ENCODE measurements at regions not wholly inside any gene's neighbourhood (a gene's known extent, or its start where the extent isn't known, plus 50 kb on each side); places are given as distances from the start of the nearest gene placed in this dataset.

- no peak overlapping the region for H2AFZ ChIP-seq
- H3K4me3 ChIP-seq = no peak overlapping the region
- H3K79me2 ChIP-seq (ENCODE audit: low read depth) = no peaks in the 10 kb centered on the region
- no peaks in the 10 kb centered on the region for H3K36me3 ChIP-seq (ENCODE audit: low read depth)
- no peaks in the 10 kb centered on the region for H3K4me1 ChIP-seq (replicated peaks; ENCODE audit: insufficient read depth)
- H3K4me2 ChIP-seq = no peak overlapping the region
- H3K9me2 ChIP-seq (ENCODE audit: insufficient read depth) = no peaks in the 10 kb centered on the region
- H4K20me1 ChIP-seq (ENCODE audit: insufficient read depth) = no peaks in the 10 kb centered on the region
- no TSS peak for BruUV-seq (replicated peaks)
- no peak overlapping the region for H3K27ac ChIP-seq
- no peaks in the 10 kb centered on the region for H3K9me3 ChIP-seq (ENCODE audit: insufficient read depth, low read depth)
- no peaks in the 10 kb centered on the region for H3F3A ChIP-seq (ENCODE audit: insufficient read depth, low read depth)
- no peaks in the 10 kb centered on the region for H3K27me3 ChIP-seq (ENCODE audit: insufficient read depth, low read depth)
- no peak for TF ChIP-seq EZH2 (IDR thresholded peaks at IDR 0.05; ENCODE audit: low read depth)
- TF ChIP-seq CTCF (conservative IDR thresholded peaks at IDR 0.05) = no peak
- no peak for DNase-seq
- CTCF ChIA-PET = no interaction called here
- POLR2A ChIA-PET (ENCODE audit: unreplicated experiment) = no interaction called here
- intact Hi-C loops (cut with micrococcal nuclease; ENCODE audit: unreplicated experiment) = no loop called here
These were observed 629.7 kb downstream of the DACH1 start for GRCh38 chr13:71237332-71237731.

- Histone ChIP-seq H3K79me2 (ENCODE audit: low read depth) (no peaks in the 10 kb centered on the region), H4K20me1 (ENCODE audit: insufficient read depth) (no peaks in the 10 kb centered on the region), H3K9me2 (ENCODE audit: insufficient read depth) (no peaks in the 10 kb centered on the region), H3K27me3 (ENCODE audit: insufficient read depth, low read depth) (no peaks in the 10 kb centered on the region), H3F3A (ENCODE audit: insufficient read depth, low read depth) (no peaks in the 10 kb centered on the region), H3K4me2 (no peak overlapping the region), H3K27ac (no peak overlapping the region), H3K9me3 (ENCODE audit: insufficient read depth, low read depth) (no peaks in the 10 kb centered on the region), H3K4me1 (replicated peaks; ENCODE audit: insufficient read depth) (no peaks in the 10 kb centered on the region), H2AFZ (no peak overlapping the region), H3K36me3 (ENCODE audit: low read depth) (no peaks in the 10 kb centered on the region), H3K4me3 (no peak overlapping the region)
- CTCF ChIA-PET = no interaction called here
- DNase-seq = no peak
- intact Hi-C loops (cut with micrococcal nuclease; ENCODE audit: unreplicated experiment) = loop anchor here (2.0 to 5.0 kb wide), 2 partner anchors 258 to 597 kb away; no protein-coding TSS in a partner anchor
- TF ChIP-seq CTCF (conservative IDR thresholded peaks at IDR 0.05) (no peak), EZH2 (IDR thresholded peaks at IDR 0.05; ENCODE audit: low read depth) (no peak)
- BruUV-seq (replicated peaks) = no TSS peak
- POLR2A ChIA-PET (ENCODE audit: unreplicated experiment) = no interaction called here
These were observed 647.1 kb downstream of the DACH1 start for GRCh38 chr13:71219698-71220415.

- H2AFZ ChIP-seq = no peak overlapping the region
- no peaks in the 10 kb centered on the region for H3K27me3 ChIP-seq (ENCODE audit: insufficient read depth, low read depth)
- H3K4me2 ChIP-seq = no peak overlapping the region
- H3K79me2 ChIP-seq (ENCODE audit: low read depth) = no peaks in the 10 kb centered on the region
- no peaks in the 10 kb centered on the region for H3K9me3 ChIP-seq (ENCODE audit: insufficient read depth, low read depth)
- H3K4me1 ChIP-seq (replicated peaks; ENCODE audit: insufficient read depth) = no peaks in the 10 kb centered on the region
- intact Hi-C loops (cut with micrococcal nuclease; ENCODE audit: unreplicated experiment) = loop anchor here (2.0 to 5.0 kb wide), 2 partner anchors 257 to 596 kb away; no protein-coding TSS in a partner anchor
- no TSS peak for BruUV-seq (replicated peaks)
- no peak overlapping the region for H3K4me3 ChIP-seq
- POLR2A ChIA-PET (ENCODE audit: unreplicated experiment) = no interaction called here
- H3F3A ChIP-seq (ENCODE audit: insufficient read depth, low read depth) = no peaks in the 10 kb centered on the region
- H3K9me2 ChIP-seq (ENCODE audit: insufficient read depth) = no peaks in the 10 kb centered on the region
- no peak for TF ChIP-seq EZH2 (IDR thresholded peaks at IDR 0.05; ENCODE audit: low read depth)
- no peak; the same call in 1 of the 2 replicates for TF ChIP-seq CTCF (conservative IDR thresholded peaks at IDR 0.05)
- CTCF ChIA-PET = interaction anchor here (0.6 kb wide), 1 partner anchor 551 kb away, joined by 4 read pairs; no protein-coding TSS in a partner anchor
- H4K20me1 ChIP-seq (ENCODE audit: insufficient read depth) = no peaks in the 10 kb centered on the region
- no peak overlapping the region for H3K27ac ChIP-seq
- DNase-seq = no peak
- H3K36me3 ChIP-seq (ENCODE audit: low read depth) = no peaks in the 10 kb centered on the region
These were observed 648.0 kb downstream of the DACH1 start for GRCh38 chr13:71218960-71219359.

All from PC-9 (cell line).